HG03135 (cell line): ENCODE measurements at regions not wholly inside any gene's neighbourhood (a gene's known extent, or its start where the extent isn't known, plus 50 kb on each side); places are given as distances from the start of the nearest gene placed in this dataset.

Experiments
- ATAC-seq: cut with Tn5 transposase; IDR thresholded peaks from one replicate; pipeline ENCODE4 v1.9.1; 2021; ENCODE audit warnings: mild to moderate bottlenecking, moderate library complexity; ENCODE audit not compliant: unreplicated experiment

DNA sequence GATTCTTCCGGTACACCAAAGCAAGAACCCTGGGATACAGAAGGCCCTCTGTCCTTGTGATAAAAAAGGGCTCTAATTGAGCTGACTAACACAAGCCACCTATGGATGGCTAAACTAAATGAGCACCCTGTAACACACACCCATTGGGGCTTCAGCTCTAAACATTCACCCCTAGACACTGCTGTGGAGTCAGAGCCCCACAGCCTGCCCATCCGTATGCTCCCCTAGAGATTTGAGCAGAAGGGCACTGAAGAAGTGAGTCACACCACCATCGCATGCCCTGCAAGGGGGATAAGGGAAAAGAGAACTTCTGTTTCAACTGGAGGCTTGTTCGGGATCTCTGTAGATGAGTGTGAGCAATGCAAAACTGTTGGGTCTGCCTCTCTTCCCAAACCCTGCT lies 545.2 kb downstream of the KCTD8 start:
- no peak for ATAC-seq

DNA sequence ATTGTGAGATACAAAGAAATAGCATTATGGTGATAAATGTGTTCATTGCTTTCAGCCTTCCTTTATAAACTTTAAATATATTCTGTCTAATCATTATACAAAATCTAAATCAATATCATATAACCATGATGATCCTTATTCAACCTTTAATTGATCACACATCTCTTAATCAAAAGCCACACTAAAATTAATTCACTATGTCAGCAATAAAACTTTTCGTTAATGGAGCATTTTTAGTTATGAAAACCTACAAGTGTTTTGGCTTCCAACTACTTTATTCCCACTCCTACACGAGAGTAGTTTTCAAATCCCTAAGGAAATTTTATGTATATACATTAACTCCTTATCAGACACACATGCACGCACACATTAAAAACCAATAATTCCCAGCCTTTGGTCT lies 530.2 kb downstream of the KCTD8 start:
- no peak for ATAC-seq

DNA sequence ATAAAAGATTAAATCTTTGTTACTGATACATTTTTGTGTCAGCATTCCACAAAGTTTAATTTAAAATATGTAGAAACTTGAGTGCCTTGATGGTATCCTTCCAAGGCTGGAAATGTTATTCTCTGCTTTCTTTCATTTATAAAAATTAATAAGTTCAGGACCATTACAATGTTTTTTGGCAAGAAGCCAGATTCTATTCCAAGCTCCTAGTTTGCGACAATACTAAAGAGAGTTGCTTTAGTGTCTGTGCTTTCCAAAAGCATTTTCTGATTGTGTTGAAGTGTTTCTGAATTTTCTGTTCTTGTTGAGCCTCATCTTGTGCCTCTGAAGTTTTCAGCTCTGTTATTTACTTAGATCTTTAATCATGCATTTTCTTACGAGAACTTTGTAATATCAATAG lies 516.2 kb downstream of the KCTD8 start:
- no peak for ATAC-seq

DNA sequence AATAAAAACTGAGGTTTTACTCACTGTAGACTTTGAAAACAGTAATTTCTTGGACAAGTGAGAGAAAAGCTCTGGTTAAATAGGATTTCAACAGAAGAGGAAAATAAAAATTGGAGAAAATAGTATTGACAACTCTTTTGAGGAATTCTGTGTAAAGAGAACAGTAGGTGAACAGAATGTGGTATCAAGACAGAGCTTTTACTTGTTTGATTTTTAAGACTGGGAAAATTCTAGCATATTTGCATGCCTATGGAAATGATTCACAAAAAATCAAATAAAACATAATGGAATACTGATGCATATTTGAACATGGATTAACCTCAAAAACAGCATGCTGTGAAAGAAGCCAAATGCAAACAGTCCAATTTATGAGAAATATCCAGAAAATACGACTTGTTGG lies 504.6 kb downstream of the KCTD8 start:
- no peak for ATAC-seq

DNA sequence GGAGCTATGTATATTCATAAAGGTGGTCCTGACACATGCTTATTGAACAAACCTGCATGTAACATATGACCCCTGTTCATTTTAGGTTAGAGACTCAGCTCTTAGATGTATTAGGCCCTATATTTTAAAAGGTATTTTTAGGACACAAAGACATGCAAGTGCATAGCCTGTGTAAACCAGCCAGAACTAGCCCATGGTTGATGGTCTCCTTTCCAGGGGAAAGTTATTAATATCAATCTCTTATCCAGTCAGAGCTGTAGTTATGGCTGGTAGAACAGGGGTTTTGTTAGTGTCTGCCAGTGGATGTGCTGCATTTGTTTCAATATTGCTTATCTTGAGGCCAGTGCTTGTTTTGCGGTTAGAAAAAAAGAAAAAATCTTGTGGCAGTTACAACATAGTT lies 488.6 kb downstream of the KCTD8 start:
- no peak for ATAC-seq

- ATAC-seq: no peak
These were observed 480.6 kb downstream of the KCTD8 start for GRCh38 chr4:43968011-43968410.

DNA sequence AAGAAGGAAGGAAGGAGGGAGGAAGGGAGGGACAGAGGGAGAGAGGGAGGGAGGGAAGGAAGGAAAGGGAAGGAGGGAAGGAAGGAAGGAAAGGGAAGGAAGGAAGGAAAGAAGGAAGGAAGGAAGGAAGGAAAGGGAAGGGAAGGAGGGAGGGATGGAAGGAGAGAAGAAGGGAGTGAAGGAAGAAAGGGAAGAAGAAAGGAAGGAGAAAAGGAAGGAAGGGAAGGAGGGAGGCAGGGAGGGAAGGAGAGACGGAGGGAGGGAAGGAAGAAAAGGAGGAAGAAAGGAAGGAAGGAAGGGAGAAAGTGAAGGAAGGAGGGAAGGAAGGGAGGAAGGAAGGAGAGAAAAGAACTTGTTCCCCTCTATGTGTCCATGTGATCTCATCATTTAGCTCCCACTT lies 465.0 kb downstream of the KCTD8 start:
- ATAC-seq: no peak

GRCh38 chr4:43987331-43987944 lies 461.2 kb downstream of the KCTD8 start:
- ATAC-seq: no peak

DNA sequence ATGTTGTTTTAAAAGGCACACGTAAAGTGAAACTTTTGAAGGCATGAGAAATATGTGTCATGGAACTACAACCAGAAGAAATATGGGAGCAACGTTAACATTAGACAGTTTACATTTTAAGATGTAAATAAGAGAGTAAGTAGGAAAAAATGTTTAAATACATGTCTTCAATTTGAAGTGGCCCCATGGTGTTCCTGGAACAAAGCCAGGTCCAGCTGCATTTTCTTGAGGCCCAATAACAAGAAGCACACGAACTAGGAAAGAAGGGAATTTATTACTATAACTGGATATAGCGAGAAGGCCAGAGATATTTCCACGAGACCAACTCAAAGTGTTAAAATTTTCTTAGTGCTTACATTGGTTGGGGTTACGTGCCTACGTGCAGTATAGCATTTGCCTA lies 458.1 kb downstream of the KCTD8 start:
- no peak for ATAC-seq

DNA sequence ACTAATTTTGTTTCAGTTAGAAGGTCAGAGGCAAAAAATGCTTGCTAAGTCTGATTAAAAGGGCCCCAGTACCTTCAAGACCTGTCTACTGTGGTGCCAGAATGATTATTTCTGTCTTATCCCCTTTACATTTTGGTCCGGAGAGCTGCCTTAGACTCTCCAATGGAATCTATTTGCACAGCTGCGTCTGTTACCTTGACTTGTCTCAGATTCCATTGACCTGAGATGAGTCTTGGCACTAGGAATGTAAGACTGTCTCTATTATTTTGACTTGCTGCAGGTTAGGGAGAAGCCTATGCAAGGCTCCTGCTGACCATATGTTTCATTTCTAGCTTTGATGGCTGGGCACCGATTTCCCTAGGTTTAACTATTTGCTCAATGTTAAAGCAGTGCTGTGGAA lies 457.6 kb downstream of the KCTD8 start:
- ATAC-seq: no peak

DNA sequence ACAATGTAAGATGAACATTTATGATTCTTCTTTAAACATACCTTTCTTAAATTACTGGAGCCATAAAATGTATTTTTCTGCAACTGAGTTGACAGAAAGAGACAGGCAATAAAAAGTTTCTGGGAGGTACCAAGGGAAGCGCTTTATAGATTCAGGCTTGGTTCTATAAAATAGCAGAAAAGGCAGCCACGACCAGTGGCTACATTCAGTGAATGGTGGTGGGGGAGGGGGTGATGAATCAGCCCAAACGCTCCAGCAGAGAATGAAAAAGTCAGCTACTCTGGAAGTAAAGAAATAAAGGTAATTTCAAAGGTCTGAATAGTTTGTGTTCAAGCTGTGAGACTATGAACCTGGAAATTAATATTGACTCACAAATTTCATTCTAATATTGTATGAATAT lies 456.1 kb downstream of the KCTD8 start:
- ATAC-seq: no peak

DNA sequence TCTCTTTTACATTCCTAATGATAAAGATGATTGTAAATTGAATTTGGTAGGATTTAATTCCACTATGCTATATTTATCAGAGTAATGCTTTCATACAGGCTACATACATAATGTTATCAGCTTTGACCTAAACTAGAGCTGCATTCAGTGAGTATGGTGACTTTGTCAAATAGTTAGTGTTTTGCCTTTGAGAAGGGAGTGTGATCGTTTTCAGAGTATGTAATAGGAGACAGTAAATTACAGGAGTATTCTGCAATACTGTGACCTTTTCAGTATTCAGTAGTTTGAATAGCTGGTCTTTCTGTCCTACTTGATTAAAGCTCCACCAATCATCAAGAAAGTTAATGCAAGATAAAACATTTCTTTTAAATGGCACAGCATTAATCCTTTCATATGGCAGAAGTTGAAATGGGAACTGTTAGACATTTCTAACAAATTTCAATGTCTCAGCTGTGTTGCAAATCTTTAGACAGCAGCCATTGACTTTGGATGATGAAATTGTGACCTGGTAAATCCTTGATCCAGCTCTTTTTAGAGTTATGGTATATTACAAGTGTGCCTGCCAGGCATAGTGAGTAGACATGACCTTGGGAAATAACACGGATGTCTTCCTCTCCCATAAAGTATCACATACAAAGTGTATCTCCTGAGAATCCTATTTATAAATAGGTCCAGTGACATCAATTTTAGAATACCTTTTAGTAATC lies 455.3 kb downstream of the KCTD8 start:
- no peak for ATAC-seq

- no peak for ATAC-seq
These were observed 448.9 kb downstream of the KCTD8 start for GRCh38 chr4:43999669-44000068.

DNA sequence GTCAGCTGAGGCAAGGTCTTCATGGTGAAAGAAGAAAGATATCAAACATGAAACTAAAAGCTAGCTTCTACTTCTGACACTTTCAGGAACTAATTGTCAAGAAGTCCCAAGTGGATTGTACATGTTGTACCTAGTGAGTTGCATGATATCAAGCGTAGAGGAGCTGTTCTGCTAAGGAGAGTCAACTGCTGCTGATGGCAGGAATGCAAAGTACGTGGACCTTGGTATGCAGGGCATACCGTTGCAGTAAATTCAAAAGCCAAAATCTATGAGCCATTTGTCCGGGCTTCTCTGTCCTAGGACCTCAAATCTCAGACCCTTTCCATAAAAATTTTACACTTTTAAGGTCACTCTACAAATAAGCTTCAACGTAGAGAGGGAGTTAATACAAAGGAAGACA lies 446.2 kb downstream of the KCTD8 start:
- no peak for ATAC-seq

- no peak for ATAC-seq
These were observed 431.8 kb downstream of the KCTD8 start for GRCh38 chr4:44016570-44017421.

- ATAC-seq: no peak
These were observed 431.2 kb downstream of the KCTD8 start for GRCh38 chr4:44017422-44017739.

GRCh38 chr4:44019721-44020120 lies 428.9 kb downstream of the KCTD8 start:
- ATAC-seq: no peak

DNA sequence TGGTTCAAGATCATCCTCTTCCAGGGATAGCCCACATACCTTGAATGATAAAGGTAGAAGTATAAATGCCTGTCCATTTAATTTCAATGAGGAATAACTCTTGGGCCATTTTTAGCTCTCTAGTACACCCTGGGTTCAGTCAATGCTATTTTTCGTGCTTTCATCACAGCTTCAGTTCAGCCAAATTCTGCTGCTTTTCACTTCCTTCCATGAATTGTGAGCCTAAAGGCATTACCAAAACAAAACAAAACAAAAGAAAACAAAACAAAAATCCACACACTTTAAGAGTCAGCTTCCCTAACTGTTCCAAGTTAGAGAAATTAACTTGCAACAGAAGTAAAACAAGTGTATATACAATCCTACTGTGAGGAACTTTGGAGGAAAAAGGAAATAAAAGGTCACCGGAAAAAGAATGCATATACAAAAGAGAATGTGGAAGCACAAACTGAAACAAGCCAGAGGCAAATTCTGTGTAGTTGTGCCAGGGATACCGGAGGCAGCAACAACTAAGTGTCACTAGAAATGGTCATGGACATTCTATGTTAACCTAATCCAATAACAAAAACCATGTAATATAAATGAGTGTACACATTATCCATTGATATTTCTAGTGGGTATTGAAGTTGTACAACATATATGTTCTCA lies 423.1 kb downstream of the KCTD8 start:
- ATAC-seq: no peak

GRCh38 chr4:44038811-44039210 lies 409.8 kb downstream of the KCTD8 start:
- no peak for ATAC-seq

DNA sequence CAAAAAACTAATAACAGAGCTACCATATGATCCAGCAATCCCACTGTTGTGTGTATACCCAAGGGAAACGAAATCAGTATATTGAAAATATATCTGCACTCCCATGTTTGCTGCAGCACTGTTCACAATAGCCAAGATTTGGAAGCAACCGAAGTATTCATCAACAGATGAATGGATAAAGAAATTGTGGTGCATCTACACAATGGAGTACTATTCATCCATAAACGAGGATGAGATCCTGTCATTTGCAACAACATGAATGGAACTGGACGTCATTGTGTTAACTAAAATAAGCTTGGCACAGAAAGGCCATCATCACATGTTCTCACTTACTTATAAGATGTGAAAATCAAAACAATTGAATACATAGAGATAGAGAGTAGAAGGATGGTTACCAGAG lies 402.1 kb downstream of the KCTD8 start:
- no peak for ATAC-seq

DNA sequence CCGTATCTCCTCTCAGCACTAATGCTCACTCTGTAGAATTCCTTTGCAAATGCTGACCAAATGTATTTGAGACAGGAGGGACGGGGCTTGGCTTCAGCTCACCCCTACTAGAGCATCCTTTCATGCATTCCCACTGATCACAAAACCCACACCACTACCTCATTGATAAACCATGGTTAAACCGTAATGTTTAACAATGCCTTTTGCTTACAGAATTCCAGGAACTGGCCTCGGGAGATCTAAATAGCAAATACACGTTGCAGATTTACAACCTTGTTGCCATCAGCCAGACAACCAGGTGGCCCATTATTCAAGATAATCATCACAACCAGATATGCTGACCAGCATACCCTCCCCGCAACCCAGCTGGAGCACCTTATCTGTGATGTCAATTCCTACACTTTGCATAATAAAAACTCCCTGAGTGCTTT lies 391.9 kb downstream of the KCTD8 start:
- ATAC-seq: no peak

DNA sequence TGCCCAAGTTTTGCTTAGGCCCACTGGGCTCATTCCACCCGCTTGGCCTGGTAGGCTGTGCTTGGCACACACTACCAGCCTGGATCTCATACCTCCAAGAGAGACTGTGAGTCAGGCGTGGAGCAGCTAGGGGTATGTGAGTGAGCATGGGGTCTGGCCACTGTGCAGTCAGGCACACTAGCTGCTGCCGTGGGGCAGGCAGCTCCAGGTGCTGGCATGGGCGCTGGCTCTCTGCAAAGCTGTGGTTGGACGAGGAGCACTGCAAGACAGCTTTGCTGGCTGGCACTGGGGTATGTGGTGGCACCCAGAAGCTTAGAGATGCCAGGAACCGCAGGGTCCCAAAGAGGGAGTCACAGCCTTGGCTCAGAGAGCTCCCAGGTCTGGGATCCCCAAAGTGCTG lies 377.8 kb downstream of the KCTD8 start:
- no peak for ATAC-seq
